IPS-NIHi7 (cell line): ENCODE measurements at regions not wholly inside any gene's neighbourhood (a gene's known extent, or its start where the extent isn't known, plus 50 kb on each side); places are given as distances from the start of the nearest gene placed in this dataset.
"Not testable (repeated sequence)": the region's sequence is repeated elsewhere in the genome, so short reads cannot be mapped to it uniquely, and the experiment has no call there.

Experiments used
- DNase-seq: peaks from one replicate; pipeline ENCODE4 v3.0.0; 2012; ENCODE audit warnings: mixed read lengths; ENCODE audit errors: extremely low spot score

GRCh38 chr5:121478636-121479035 is 373.0 kb upstream of the FTMT start:
- DNase-seq: no peak

DNA sequence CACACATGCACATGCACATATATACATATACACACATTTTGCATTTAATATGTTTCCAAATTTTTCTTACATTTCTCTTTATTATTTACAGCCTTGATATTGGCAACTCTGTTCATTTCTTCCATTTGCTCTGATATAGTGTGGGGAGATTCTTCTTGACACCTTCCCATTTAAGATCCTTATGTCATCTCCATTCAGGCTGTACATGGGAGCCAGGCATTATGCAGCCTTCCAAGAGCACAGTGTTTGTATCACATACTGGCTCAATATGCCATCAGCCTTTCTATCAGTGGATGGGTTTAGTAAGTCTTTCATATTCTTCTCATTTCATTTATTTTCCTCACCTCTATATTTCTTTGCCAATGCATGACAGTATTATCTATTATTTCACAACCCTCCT is 372.3 kb upstream of the FTMT start:
- DNase-seq: no peak

DNA sequence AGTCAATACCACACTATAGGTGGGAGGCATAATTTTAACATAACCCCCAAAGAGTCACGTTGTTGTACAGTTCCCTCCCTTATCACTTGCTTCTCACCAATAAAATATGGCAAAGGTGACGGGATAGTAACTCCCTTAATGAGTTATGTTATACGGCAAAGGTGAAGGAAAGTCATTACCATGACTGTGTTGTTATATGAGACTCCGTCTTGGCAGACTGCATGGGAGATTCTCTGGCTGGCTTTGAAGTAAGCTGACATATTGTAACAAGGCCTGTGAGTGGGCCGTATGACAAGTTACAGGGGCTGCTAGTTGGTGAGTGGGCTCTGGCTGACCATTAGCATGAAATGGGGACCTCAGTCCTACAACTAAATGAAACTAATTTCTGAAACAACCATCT is 366.4 kb upstream of the FTMT start:
- DNase-seq: no peak

DNA sequence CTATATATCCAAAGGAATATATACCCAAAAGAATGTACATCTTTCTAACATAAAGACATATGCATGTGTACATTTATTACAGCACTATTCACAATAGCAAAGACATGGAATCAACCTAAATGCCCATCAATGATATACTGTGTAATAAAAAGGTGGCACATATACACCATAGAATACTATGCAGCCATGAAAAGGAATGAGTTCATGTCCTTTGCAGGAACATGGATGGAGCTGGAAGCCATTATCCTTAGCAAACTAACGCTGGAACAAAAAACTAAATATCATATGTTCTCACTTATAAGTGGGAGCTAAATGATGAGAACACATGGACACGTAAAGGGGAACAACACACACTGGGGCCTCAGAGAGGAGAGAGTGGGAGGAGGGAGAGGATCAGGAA is 365.7 kb upstream of the FTMT start:
- not testable (repeated sequence) for DNase-seq

DNA sequence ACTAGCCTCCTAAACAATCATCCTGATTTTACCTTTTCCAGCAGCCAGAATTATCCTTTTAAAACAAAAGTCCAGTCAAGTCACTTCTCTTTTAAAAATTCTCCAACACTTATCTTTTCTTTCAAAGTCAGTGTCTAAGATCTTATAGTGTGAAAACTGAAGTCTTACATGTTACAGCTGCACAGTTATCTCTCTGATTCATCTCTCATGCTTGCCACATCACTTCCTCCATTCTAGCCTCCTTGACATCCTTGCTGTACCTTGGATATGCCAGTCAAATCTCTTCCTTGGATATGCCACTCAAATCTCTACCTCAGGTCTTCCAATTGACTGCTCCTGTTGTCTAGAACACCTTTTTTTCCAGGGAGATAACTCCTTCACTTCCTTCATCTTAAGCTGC is 361.7 kb upstream of the FTMT start:
- DNase-seq: no peak

- no peak for DNase-seq
Measured at GRCh38 chr5:121497176-121497575, 354.5 kb upstream of the FTMT start.

DNA sequence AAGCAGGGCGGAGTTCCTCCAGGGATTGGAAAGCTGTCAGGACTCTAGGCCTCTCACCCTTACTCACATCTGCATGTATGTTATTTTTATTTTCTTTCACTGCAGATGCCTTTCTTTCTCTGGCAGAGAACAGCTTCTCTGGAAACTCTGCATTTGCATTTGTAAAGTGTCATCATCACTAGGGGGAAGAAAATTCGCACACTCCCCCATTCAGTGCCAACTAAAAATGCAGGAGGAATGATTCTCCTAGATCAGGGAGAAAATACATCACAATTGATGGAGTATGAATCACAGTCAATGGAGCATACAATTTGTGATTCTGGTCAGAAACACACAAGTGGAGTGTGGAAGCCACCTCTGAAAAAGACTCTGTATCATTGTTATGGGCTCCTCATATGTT is 351.4 kb upstream of the FTMT start:
- no peak for DNase-seq

- peak; percentile 46 for DNase-seq
Measured at GRCh38 chr5:121503111-121503840, 348.4 kb upstream of the FTMT start.

- DNase-seq: no peak
Measured at GRCh38 chr5:121516997-121517396, 334.7 kb upstream of the FTMT start.

- DNase-seq: no peak
Measured at GRCh38 chr5:121525706-121526105, 326.0 kb upstream of the FTMT start.

- no peak for DNase-seq
Measured at GRCh38 chr5:121526908-121527307, 324.8 kb upstream of the FTMT start.

DNA sequence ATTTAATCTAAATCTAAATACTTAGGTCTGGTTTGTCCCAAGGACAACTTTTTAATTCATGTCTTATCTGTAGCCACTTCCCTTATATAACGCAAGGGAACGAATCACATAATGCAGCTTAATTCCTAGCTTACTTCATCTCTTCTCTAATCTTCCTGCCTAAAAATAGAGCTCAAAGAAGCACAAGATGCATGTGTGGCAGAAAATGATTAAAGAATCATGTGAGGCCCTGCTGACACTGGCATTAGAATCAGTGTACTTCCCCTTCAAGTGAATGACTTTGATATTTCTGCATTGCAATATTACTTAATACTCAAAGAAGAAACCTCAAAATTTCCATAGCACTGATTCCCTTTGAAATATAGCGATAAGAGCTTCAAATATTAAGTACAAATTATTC is 317.9 kb upstream of the FTMT start:
- no peak for DNase-seq

- DNase-seq: no peak
Measured at GRCh38 chr5:121550989-121551388, 300.7 kb upstream of the FTMT start.

- no peak for DNase-seq
Measured at GRCh38 chr5:121559832-121560231, 291.9 kb upstream of the FTMT start.

DNA sequence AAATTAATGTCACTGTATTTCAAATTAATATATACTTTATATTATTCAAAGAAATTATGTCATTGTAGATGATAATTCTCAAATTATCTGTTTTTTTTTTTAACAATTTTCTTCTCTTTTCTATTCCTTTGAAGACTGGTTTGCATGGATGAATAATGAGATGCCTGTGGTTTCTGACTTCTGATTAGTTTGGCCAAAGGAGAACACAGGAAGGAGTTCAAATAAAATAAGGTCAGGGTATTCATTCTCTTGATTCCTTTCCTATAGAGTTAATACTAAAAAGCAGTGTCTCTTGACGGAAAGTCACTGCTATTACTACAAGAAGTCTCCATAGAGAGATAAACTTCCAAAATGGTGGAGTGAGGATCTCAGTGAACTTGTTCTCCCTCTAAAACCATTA is 279.6 kb upstream of the FTMT start:
- DNase-seq: no peak

DNA sequence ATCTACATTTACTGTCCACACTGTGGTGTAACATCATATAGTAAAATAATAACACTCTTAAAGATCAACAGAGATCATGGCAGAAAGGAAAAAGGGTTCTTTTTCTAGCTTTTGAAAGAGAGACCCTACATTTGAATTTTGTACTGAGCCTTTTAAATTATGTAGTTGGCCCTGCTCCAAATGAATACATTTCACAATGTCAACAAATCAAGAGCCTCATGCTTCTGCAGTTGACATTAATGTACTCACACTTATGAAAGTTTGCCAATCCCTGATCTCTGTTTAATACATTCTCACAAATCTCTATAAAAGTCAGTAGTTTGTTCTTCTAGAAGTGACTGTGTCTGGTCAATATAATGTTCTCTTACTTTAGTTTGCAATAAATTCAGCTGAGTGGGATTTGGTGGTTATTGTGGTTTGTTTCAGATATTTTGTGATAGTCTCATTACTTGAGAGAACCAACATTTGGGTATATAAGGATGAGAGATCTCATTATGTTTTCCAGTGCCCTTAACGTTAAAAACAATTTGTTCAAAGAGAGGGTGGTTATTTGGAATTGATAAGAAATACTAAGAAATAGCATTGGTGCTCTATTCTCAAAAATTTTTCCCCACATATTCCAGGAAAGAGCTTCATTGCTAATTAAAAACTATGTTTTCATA is 277.8 kb upstream of the FTMT start:
- DNase-seq: no peak

DNA sequence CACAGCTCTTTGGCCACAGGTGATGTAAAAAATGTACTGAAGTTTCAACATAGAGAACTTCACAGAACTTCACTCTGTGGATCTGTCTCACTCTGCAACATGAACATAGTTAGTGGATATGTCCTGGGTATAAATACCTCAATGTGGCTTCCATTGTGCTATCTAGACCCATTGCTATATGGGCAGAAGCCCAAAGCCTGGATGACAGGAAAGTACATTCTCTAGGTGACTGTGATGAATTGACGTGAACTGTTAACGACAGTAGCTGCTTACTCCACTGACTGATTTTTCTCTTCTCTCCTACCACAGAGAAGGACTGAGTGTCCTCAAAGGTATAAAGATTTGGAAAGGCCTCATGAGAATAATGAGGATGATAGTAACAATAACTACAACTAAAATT is 270.1 kb upstream of the FTMT start:
- no peak for DNase-seq

- no peak for DNase-seq
Measured at GRCh38 chr5:121596882-121597281, 254.8 kb upstream of the FTMT start.

- no peak for DNase-seq
Measured at GRCh38 chr5:121608826-121609225, 242.9 kb upstream of the FTMT start.

- no peak for DNase-seq
Measured at GRCh38 chr5:121624035-121624434, 227.6 kb upstream of the FTMT start.

- no peak for DNase-seq
Measured at GRCh38 chr5:121628783-121629182, 222.9 kb upstream of the FTMT start.

DNA sequence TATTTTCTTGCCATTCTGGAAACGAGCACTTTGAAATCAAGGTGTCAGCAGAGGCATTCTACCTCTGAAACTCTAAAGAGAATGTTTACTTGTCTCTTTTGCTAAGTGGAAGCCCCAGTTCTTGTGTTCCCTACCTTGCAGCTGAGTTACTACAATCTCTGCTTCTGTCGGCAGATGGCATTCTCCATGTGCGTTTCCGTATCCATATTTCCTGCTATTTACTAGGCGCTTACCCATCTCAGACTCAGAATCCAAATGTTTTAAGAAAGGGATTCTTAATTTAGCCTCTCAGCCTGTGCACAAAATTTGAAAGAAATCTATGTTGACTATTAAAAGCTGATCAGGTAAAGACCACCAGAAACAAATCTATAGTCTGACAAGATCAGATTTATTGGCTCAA is 221.3 kb upstream of the FTMT start:
- DNase-seq: no peak

DNA sequence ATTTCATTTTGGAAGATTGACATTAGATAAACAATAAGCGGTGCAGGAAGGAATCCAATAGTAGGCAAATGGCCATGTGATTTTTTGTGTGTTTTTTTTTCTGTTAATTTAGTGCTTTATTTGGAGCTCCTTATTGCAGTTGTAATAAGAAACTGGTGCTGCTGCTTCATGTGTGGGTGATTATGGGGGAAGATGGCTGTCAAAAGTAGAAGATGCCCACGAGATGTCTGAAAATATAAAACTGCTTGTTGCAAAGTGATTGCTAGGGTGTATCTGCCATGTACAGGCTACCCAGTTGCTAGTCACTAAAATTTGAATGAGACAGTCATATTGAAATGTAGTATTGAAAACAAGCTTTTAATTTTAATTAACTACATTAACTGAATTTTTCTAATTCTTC is 216.7 kb upstream of the FTMT start:
- DNase-seq: no peak

GRCh38 chr5:121638126-121638525 is 213.6 kb upstream of the FTMT start:
- DNase-seq: no peak
